Left lung (tissue), 4 donors: ENCODE measurements at regions not wholly inside any gene's neighbourhood (a gene's known extent, or its start where the extent isn't known, plus 50 kb on each side); places are given as distances from the start of the nearest gene placed in this dataset.
A peak's percentile ranks its signal among the peaks of the same experiment; 100 is the strongest.

Experiments
- ATAC-seq: fragments of 200-7000 bp; cut with Tn5 transposase; one replicate; pipeline ENCODE4 v1.9.1; 2020; ENCODE audit warnings: moderate library complexity
- DNase-seq, 4 donors: peaks; one replicate each; pipeline ENCODE4 v3.0.0-alpha.2; 2013 to 2020
- H3K27ac ChIP-seq, 2 donors: fragments of 200-600 bp; sonication (generic) in 1 of 2; one replicate each; pipeline versions ENCODE4 v1.5.0 to v1.8.0; 2020 to 2021
- H3K27me3 ChIP-seq, 2 donors: fragments of 200-600 bp; sonication (generic) in 1 of 2; one replicate each; pipeline versions ENCODE4 v1.5.0 to v1.8.0; 2020 to 2021
- H3K36me3 ChIP-seq, 2 donors: fragments of 200-600 bp; sonication (generic) in 1 of 2; one replicate each; pipeline versions ENCODE4 v1.5.0 to v1.8.0; 2020 to 2021
- H3K4me1 ChIP-seq, 2 donors: fragments of 200-600 bp; one replicate each; pipeline ENCODE4 v1.8.0; 2021
- H3K4me3 ChIP-seq, 2 donors: fragments of 200-600 bp; sonication (generic) in 1 of 2; one replicate each; pipeline versions ENCODE4 v1.5.0 to v1.8.0; 2020 to 2021; ENCODE audit warnings: mild to moderate bottlenecking in 1 of 2
- H3K9me3 ChIP-seq, 2 donors: fragments of 200-600 bp; sonication (generic) in 1 of 2; one replicate each; pipeline versions ENCODE4 v1.5.0 to v1.8.0; 2020 to 2021
- CTCF ChIP-seq, 2 donors: fragments of 200-600 bp; sonication (generic) in 1 of 2; IDR thresholded peaks; one replicate each; pipeline versions ENCODE4 v1.5.0 to v1.8.0; 2021; ENCODE audit warnings: antibody characterized with exemption in 2 of 2
- intact Hi-C, 2 donors: fragments of 100-400 bp; cut with DNase I; formaldehyde crosslinking; loops; one replicate each; pipeline versions ENCODE4 v1.11.2 to v1.14.2; 2022
- donor health status: DM: no; HTN: yes; CAD: no.
- donor health status: DM: no; HTN: no; CAD: no.

GRCh38 chr14:71526388-71526787 lies 405.8 kb upstream of the RGS6 start:
- no peak for DNase-seq
- no peaks in the 10 kb centered on the region for H3K27me3 ChIP-seq
- no peaks in the 10 kb centered on the region for H3K36me3 ChIP-seq
- no peaks in the 10 kb centered on the region for H3K4me1 ChIP-seq
- no peaks in the 10 kb centered on the region for H3K9me3 ChIP-seq
- TF ChIP-seq CTCF (IDR thresholded peaks at IDR 0.05) = no peak
- ATAC-seq = no peak
- intact Hi-C loops = no loop called here
- H3K4me3 ChIP-seq = no peak overlapping the region
- H3K27ac ChIP-seq = no peak overlapping the region

GRCh38 chr14:71527838-71528237 lies 404.4 kb upstream of the RGS6 start:
- H3K4me1 ChIP-seq = no peaks in the 10 kb centered on the region
- no peak for DNase-seq
- H3K27me3 ChIP-seq = no peaks in the 10 kb centered on the region
- TF ChIP-seq CTCF (IDR thresholded peaks at IDR 0.05) = no peak
- no peaks in the 10 kb centered on the region for H3K36me3 ChIP-seq
- ATAC-seq = peak; percentile 54
- H3K4me3 ChIP-seq = no peak overlapping the region
- intact Hi-C loops = no loop called here
- H3K9me3 ChIP-seq = no peaks in the 10 kb centered on the region
- H3K27ac ChIP-seq = no peak overlapping the region

GRCh38 chr14:71529848-71530247 lies 402.4 kb upstream of the RGS6 start:
- intact Hi-C loops = no loop called here
- no peak overlapping the region for H3K4me3 ChIP-seq
- peak in 1 of 4 donors; percentile 37 for DNase-seq
- TF ChIP-seq CTCF (IDR thresholded peaks at IDR 0.05) = no peak
- peak overlapping the region in 1 of 2 donors; percentile 30 for H3K27ac ChIP-seq
- H3K9me3 ChIP-seq = no peaks in the 10 kb centered on the region
- peak; percentile 70 for ATAC-seq
- no peaks in the 10 kb centered on the region for H3K36me3 ChIP-seq
- H3K27me3 ChIP-seq = no peaks in the 10 kb centered on the region
- H3K4me1 ChIP-seq = no peaks in the 10 kb centered on the region

- no peak overlapping the region for H3K4me3 ChIP-seq
- no peak for DNase-seq
- peak overlapping the region in 1 of 2 donors; percentile 10 for H3K27ac ChIP-seq
- H3K27me3 ChIP-seq = no peaks in the 10 kb centered on the region
- intact Hi-C loops = no loop called here
- no peaks in the 10 kb centered on the region for H3K9me3 ChIP-seq
- ATAC-seq = peak; percentile 35
- H3K4me1 ChIP-seq = no peaks in the 10 kb centered on the region
- no peaks in the 10 kb centered on the region for H3K36me3 ChIP-seq
- TF ChIP-seq CTCF (IDR thresholded peaks at IDR 0.05) = no peak
Observed at GRCh38 chr14:71532344-71532743, 399.9 kb upstream of the RGS6 start.

GRCh38 chr14:71532790-71533189 lies 399.4 kb upstream of the RGS6 start:
- Histone ChIP-seq H3K4me3 (no peak overlapping the region), H3K27me3 (no peaks in the 10 kb centered on the region), H3K9me3 (no peaks in the 10 kb centered on the region), H3K36me3 (no peaks in the 10 kb centered on the region), H3K4me1 (no peaks in the 10 kb centered on the region), H3K27ac (peak overlapping the region in 1 of 2 donors; percentile 10)
- no peak for TF ChIP-seq CTCF (IDR thresholded peaks at IDR 0.05)
- ATAC-seq (no peak), DNase-seq (no peak)
- intact Hi-C loops = no loop called here
